Globus pallidus (tissue), 1 donor: ENCODE measurements at regions not wholly inside any gene's neighbourhood (a gene's known extent, or its start where the extent isn't known, plus 50 kb on each side); places are given as distances from the start of the nearest gene placed in this dataset.

Experiments
- DNase-seq: peaks from one replicate; pipeline ENCODE4 v3.0.0-alpha.2; 2015; ENCODE audit warnings: low spot score

DNA sequence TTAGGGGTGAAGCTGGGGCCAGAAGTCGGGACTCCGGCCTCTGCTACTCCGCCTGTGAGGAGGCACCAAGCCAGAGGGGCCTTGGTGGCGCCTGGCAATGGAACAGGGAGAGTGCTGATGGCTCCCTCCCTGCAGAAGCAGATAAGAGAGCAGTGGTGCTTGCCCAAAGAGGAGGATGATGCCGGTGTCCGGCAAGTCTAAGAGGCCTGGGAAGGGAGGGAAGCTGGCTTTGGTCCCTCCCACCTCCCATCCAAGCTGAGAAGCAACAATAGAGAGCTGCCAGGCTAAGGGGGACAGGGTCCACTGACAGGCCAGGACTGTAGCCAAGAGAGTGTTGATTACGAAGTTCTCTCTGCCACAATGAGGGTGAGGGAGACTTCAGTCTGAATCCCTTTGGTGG, 479.5 kb downstream of the TNS1 start:
- no peak for DNase-seq

DNA sequence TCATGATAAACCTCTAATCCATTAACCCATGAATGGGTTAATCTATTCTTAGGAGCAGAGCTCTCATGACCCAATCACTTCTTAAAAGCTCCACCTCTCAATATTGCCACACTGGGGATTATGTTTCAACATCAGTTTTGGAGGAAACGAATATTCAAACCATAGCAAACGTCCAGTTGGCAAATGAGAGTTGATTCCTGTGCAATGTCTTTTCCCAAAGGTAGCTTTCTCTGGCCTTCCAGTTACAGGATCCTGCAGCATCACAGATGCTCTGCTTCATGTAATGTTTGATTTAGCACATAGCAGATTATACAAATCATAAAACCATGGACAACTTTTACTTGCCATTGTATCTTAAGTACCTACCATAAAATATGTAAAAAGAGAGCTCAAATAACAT, 481.0 kb downstream of the TNS1 start:
- no peak for DNase-seq

DNA sequence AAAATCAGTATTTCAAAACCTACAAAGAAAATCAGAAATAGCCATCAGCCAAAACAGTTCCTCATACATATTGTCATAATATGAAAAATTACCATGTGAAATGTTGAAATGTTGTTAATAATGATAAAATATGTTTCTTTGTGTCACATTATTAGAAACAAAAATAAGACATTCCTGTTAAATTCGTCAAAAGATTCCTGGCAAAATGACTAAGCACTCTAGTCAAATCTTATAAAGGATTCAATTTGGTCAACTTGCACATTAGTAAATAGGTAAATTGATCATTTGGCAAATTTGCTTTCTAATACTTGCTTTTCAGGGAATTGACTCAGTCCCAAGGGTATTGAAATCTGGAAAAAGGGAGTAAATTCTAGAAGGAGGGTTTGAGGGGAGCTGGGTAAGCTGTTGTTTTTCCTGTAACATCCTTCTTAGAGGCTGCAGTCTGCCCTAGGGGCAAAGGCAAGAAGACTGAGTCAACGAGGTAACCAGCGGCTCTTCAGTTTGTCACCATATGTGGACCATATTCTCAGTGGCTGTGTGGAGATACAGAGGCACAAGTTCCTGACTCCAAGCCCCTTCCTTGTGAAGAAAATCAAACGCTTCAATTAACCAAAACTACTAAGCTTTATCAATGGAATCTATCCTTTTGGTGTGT, 482.3 kb downstream of the TNS1 start:
- no peak for DNase-seq

DNA sequence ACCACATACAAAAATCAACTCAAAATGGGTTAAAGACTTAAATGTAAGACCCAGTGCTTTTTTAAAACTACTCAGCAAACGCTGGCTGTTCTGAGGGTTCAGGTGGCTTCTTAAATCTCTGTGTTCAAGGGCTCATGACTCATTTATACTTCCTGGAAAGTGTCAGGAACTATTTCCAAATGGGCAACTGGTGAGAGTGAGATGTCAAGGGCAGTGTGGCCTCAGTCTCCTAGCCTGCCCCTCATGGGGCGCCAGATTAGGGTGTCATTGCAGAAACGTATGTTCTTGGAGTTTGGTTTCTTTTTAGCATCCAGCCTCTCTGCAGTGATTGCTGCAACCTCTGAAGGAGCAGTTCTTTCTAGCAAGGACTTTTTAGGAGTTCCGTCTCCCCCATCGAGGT, 485.4 kb downstream of the TNS1 start:
- no peak for DNase-seq

DNA sequence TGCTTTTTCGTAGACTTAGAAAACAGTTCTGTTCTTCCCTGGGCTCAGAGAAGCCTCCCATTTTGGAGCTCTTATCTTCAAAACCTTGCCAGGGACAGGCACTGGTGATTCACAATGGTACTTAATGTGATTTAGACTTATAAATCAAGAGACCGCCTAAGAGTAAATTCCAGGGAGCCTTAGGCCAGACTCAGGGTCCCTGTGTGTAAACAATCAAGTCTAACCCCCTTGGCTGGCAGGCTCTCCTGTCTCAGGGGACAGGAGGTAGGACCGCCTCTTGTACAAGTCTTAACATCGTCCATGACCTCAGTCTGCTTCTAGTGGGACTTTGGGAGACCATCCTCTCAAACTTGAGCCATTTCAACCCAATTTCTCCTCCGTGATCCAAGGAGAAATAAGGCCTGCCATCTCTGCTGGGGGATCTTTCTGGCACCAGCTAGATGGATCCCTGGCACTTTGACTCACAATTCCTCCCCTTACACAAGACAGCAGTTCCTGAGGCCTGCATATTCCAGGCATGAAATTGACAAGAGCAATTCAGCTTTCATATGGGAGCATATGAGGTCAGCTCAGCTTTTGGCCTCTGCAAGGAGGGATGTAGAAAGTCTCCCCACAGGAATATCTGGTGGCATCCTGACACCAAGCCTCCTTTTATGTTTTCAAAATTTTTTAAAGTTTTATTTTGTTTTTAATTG, 487.0 kb downstream of the TNS1 start:
- no peak for DNase-seq

DNA sequence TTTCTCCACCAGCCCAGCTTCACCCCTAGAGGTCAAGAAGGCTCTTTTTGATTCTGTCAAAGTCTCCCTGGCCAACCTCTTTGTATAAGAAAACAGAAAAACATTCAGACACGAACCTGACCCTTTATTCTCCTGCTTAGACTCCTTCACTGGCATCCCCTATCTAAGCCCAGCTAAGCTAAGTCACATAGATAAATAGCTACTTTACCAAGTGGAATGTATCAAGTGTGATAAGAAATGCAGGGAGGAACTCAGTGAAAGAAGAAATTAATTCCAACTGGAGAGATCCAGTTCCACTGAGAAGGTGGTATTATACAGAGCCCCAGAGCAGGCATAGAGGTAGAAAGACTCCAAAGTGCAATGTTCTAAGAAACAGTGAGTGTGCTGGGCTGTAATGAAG, 489.5 kb downstream of the TNS1 start:
- no peak for DNase-seq

DNA sequence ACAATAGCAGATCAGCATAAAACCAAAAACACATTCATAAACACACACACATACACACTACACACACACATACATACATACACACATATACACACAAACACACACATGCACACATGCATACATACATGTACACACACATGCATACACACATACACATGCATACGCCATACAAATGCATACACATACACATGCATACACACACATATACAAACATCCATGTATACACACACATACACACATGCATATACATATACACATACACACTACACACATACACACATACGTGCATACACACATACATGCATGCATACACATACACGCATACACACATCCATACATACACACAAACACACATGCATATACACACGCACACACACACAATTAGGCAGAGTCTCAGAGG, 490.1 kb downstream of the TNS1 start:
- no peak for DNase-seq

DNA sequence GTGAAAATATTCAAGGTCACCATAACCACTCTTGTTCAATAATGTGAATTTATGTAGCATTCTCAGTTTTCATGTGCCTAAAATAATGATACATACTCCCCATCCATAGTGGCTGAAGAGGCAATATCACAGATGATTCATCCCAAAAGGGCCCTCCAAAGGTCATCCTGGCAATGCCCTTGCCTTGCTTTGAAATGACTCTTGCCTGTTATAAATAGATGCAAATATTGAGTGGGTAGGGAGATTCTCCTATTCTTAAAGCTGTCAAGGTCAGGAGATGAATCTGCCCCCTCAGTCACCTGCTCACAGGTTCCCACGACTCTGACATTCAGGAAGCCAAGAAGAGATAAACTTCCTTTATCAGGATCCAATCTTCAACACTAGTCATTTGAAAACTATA, 490.5 kb downstream of the TNS1 start:
- DNase-seq: no peak

DNA sequence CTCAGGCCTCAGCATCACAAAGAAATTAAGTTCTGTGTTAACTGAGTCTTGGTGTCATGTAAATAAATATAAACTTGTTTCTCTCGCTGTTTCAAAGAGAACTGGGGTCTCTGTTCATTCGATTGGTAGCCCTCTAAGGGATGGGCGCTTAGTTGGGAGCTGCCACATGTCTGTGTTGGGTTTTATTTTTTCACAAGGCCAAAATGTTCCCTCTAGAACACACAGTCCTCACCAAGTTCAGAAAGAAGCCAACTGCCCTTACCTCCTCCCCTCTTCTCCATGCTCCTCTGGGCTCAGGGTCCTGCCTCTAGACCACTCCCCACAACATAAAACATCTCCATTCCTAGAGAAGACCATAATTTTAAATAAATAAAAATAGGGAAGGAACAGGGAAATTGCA, 490.9 kb downstream of the TNS1 start:
- DNase-seq: no peak

DNA sequence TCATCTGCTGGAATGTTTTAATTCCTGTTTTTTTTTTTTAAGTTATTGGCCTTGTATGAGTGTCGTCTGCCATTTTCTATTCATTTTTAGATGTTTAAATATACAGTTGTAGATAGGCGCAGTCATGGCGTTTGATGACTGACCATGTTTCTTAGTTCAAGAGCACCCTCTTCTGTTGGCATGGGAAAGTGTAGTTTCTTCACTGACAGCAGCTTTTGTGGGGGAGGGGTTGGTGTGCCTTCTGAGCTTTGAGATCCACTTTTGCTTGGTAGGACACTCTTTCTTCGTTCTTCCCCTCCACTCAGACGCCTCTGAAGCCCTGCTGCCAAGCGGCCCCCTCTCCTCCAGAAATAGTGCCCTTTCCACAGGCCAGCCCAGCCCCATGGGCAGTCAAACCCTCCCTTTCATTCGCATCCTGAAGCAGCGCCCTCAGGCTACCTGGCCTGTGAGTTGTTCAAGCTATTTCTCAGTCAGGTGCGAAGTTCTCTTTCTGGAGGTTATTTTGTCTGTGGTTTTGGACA, 492.0 kb downstream of the TNS1 start:
- DNase-seq: peak; percentile 79

DNA sequence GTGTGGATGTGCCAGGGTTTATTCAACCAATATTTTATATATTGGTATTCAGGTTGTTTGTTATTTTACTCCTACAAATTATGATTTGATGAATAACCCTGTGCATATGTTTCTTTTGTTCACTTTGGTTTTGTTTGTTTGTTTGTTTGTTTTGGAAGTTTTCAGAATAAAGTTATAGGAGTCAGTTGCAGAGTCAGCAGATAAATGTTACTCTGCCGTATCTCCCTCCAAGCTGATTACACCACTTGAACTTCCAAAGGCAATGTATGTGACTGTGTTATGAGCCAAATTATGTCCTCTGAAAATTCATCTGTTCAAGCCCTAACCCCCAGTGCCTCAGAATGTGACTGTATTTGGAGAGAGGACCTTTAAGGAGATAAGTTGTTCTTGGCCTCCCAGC, 497.5 kb downstream of the TNS1 start:
- no peak for DNase-seq

DNA sequence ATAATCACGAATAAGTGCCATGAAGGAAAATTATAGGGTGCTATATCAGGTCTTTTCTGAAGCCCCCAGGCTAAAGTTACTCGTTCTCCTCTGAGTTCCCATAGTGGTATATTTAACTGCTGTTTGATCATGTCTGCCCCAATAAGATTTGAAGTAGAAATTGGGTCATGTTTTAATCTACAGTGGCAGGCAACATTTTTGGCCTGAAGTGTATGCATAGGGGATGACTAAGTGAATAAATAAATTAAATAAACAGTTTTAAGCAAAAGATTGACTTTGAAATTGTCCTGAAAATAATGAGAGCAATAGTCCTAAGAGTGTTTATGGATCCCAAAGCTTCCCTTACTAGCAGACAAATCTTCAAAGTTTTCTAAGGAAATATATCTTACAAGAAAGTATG, 500.9 kb downstream of the TNS1 start:
- no peak for DNase-seq

DNA sequence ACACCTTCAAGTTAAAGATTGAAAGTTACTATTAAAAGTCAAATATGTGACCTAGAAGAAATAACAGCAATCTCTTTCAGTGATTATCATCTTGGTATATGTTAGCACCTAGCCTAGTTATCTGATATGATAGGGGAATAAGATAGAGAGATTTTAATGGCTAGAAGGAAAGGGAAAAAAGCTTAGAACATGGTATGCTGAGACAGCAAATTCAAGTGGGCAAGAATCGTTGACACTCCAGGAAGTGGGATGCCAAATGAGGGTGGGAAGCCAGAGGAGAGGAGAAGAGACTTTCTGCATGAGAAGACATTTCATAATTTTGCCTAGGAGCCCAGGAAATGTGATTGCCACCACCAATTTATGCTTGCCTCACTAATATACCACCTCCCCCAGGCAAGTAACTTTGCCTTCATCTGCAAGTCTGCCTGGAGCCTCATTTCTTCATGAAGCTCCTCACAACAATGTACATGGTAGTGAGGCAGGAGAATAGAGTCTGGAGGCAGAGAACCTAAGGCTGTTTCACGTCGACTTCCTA, 504.9 kb downstream of the TNS1 start:
- DNase-seq: no peak

DNA sequence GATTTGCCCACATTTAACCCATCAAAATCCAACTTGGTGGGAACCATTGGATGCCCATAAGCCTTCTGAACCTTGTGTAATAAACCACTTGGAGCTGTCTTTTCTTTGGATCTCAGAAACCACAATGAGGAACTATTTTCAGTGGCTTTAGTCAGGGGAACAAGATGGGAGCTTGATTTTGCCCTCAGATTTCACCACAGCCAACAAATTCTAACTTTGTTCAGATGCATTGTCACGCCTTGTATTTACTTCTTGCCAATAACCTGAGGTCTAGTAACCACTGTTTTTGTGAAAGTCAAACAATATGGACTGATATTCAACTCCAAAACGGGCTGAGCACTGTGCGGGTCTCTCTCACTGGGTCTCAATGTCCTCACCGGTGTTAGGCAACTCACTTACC, 508.2 kb downstream of the TNS1 start:
- no peak for DNase-seq

DNA sequence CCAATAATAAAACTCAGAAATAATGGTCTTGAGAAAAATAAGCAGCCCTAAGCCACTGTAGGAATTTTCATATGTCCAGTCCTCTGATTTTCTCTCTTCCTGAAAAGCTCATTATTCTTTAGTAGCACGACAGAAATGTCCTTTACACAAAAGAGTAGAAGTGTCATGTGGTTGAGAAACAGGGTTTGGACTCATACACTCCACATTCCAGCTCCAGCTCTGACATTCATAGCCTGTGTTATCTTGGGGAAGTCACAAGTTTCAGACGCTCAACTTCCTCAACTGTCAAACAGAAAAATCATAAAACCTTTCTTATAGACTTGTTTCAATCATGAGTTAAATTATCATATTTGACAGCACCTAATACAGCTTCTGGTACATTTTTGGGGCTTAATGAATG, 511.5 kb downstream of the TNS1 start:
- DNase-seq: no peak

DNA sequence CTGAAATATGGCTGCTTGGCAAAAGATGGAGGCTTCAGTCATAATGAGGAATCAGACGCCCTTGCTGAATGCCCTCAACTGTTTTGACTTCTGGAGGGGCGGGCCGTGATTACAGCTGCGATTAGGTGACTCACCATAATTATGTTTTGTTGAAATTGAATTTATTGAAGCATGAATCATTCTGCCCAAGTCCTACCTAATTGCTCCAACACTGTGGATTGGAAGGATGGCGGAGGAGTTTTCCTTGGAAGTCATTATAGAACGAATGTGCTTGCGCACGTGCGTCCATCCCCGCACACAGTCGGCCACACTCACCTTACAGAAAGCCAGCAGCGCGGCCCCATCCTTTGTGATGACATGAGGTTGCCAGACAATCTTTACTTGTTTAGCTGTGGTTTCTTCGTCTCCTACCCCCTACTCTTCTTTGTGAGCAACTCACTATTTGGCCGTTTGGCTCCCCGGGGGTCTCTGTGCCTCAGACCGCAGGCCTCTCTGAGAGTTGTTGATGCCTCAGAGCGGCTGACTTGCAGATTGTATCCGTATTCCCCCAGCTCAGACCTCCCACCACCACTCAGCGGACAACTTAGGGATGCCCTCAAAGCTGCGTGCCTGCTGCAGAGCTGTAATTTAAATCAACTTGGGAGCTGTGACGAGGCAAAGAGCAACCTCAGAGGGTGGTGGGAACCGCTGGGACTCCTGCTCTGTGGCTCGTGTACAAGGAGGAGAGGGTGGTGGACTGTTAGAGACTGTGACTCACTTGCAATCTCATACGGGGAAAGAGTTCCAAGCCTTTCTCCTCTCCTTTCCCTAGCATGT, 513.4 kb downstream of the TNS1 start:
- no peak for DNase-seq

DNA sequence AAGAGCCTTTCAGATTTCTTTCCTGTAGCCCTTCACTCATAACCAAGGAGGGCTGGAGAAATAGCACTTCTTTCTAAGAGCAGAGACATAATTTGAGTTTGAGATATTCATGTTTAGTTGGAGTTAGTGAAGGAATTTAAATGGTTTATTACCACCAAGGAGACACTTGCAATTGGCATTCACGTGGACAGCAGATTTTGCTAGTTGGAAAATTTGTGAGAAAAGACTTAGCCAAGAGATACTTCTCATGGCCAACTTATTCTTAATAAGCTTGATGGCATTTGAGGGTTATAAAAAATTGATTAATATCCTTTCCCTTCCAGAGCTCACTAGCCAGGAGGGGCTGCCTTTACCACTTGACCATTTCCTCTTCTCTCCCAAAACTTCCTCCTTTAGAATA, 518.7 kb downstream of the TNS1 start:
- no peak for DNase-seq

DNA sequence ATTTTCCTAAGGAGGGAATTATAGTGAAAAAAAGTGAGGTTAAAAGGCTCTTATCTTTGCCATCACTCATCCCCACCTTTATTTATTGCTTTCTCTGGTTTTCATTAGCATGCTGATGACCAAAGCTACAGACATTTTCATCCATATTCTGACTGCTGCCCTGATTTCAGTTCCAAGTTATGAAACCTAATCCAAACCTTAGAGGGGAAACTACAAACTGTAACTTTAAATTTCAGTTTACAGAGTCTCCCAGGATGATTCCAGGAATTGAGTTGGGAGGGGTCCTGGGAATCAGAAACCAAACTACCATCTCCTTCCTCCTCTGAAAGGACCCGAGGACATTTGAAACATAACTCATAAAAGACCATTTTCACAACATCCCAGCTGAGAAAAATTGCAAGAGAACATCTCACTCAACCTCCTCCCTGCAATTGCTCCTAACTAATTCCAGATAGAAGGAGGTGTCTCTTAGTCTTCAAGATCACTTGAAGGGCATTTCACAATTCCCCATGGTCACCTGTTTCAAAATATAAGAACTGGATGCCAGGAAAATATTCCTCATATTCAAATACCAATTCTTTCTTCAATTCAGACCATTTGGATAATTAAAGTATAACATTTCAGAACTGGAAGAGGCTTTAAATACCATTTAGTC, 520.6 kb downstream of the TNS1 start:
- no peak for DNase-seq

DNA sequence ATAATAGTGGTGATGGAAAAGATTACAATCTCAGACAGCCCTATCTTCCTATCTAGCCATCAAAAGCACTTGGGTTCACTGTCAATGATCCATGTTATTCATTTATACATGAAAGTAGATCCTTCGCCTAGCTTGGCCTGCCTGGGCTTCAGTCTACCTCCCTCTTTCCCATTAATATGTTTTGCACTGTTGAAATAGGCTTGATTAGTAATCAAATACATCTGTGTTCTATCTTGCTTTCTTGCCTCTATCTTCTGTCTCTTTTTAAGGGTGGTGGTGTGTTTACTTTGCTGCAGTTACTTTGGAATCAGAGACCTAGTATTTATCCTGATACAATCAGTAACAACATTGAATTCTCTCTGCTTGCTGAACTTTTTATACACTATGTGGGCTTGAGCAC, 521.2 kb downstream of the TNS1 start:
- DNase-seq: no peak

DNA sequence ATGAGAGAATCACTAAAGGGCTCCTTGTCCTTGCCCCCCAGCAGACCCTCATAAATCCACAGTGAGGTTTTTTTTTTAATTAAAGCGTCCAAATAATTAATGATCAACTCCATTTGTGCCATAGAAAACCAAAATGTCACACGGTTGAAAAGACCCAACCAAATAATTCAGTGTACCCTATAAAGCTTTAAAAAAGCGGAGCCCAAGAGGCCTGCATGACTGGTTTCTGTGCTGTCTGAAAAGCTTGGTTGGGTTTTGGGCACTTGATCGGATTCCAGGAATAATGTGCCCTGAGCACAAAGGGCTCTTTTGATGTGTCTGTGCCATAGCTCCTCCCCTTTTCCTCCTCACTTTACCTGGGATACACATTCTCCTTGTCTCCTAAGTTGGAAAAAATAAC, 523.2 kb downstream of the TNS1 start:
- no peak for DNase-seq

DNA sequence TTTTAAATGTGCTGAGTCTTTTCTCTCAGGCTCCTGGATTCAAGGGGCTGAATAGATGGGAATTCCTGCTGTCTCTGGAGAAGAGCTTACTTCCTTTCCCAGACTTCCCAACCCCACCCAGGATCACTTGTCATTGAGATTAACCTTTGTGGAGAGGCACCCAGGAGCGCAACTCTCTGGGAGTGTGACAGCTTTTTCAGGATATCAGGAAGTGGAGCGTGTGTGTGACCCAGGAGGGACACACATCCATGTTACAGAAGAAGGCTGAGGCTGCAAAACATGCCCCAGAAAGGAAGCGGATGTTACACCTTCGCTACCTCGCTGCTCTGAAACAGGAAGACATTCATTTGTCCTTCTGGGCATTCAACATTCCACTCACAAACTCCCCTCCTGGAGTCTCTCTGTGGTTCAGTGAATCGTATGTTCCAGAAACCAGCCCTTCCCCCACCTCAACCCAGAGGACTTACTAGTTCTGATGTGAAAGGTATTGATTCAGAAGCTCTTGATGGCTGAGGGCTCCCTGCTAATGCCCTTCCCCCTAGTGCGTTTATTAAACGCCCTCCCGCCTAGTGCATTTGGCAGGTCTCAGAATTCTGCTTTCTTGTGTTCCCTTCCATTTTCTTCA, 523.9 kb downstream of the TNS1 start:
- no peak for DNase-seq

DNA sequence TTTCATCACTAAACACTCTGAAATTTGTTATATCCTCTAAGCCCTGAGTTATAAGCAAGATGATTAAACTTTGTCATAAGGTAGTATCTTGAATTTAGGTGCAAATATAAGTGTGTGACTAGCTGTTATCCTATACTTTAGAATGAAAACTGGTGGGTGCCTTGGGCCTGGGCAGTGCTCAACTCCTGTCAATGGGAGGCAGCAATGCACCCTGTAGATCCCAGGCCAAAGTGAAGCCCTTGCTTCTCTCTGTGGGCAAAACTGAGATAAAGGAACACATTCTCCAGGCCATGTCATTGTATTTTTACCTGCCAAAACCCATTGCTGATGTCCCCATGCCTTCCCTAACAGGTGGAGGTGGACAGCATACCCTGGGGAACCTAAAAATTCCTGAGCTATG, 525.2 kb downstream of the TNS1 start:
- no peak for DNase-seq
